SK-N-MC (cell line): ENCODE measurements at regions not wholly inside any gene's neighbourhood (a gene's known extent, or its start where the extent isn't known, plus 50 kb on each side); places are given as distances from the start of the nearest gene placed in this dataset.

Source experiments
- DNase-seq: peaks from one replicate; pipeline ENCODE4 v3.0.0-alpha.2; 2011; ENCODE audit warnings: low read depth, low spot score
- H3K27ac ChIP-seq: fragments of 200-600 bp; sonication (generic); 2 replicates; pipeline ENCODE4 v1.5.1; 2016; ENCODE audit warnings: mixed run types
- H3K36me3 ChIP-seq: fragments of 200-600 bp; sonication (generic); 2 replicates; pipeline ENCODE4 v1.6.1; 2017; ENCODE audit warnings: antibody characterized with exemption, low read length, mixed read lengths; ENCODE audit not compliant: insufficient read depth
- H3K4me3 ChIP-seq: fragments of 200-600 bp; sonication (generic); 2 replicates; pipeline ENCODE4 v1.5.1; 2016
- H3K9ac ChIP-seq: fragments of 200-600 bp; sonication (generic); 2 replicates; pipeline ENCODE4 v1.8.0; 2017; ENCODE audit warnings: mixed run types, mixed read lengths; ENCODE audit not compliant: insufficient read length
- H3K9me3 ChIP-seq: fragments of 200-600 bp; sonication (generic); 2 replicates; pipeline ENCODE4 v1.6.1; 2017; ENCODE audit warnings: low read depth, mild to moderate bottlenecking, antibody characterized with exemption, low read length, moderate library complexity, mixed read lengths
- EZH2 ChIP-seq: fragments of 200-600 bp; sonication (generic); IDR thresholded peaks from one replicate; pipeline ENCODE4 v1.6.1; 2017; ENCODE audit warnings: antibody characterized with exemption
- FOXP2 ChIP-seq: optimal IDR thresholded peaks from 2 replicates; pipeline ENCODE3; 2011; ENCODE audit warnings: mild to moderate bottlenecking, moderate library complexity; ENCODE audit not compliant: insufficient read depth; ENCODE audit errors: extremely low read length, control extremely low read depth
- POLR2AphosphoS5 ChIP-seq: IDR thresholded peaks from 2 replicates; pipeline ENCODE4 v1.6.1; 2012; ENCODE audit warnings: mild to moderate bottlenecking, low read depth, low read length, borderline replicate concordance

DNA sequence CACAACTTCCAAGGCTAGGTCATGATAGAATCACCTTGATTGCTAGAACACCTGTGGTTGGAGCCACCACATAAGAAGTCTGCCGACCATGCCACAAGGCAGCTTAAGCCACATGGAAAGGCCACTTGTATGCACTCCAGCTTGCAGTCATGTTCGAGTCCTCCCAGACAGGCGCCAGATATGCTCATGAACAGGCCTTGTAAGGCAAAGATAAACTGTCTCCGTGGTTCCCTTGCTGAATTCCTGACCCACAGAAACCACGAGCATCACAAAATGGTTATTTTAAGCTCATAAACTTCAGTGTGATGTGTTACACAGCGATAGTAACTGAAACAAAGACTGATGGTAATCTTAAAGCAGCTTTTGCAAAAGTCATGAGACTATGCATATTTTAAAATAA lies 188.4 kb upstream of the DAPK1 start:
- H3K36me3 ChIP-seq = no peaks in the 10 kb centered on the region; the same call in 1 of the 2 replicates
- no peak overlapping the region for H3K4me3 ChIP-seq
- no peak for DNase-seq
- no peaks in the 10 kb centered on the region for H3K9me3 ChIP-seq
- no peak overlapping the region for H3K27ac ChIP-seq
- TF ChIP-seq POLR2AphosphoS5 = no peak
- TF ChIP-seq FOXP2 = no peak
- no peak for TF ChIP-seq EZH2
- no peak overlapping the region for H3K9ac ChIP-seq

DNA sequence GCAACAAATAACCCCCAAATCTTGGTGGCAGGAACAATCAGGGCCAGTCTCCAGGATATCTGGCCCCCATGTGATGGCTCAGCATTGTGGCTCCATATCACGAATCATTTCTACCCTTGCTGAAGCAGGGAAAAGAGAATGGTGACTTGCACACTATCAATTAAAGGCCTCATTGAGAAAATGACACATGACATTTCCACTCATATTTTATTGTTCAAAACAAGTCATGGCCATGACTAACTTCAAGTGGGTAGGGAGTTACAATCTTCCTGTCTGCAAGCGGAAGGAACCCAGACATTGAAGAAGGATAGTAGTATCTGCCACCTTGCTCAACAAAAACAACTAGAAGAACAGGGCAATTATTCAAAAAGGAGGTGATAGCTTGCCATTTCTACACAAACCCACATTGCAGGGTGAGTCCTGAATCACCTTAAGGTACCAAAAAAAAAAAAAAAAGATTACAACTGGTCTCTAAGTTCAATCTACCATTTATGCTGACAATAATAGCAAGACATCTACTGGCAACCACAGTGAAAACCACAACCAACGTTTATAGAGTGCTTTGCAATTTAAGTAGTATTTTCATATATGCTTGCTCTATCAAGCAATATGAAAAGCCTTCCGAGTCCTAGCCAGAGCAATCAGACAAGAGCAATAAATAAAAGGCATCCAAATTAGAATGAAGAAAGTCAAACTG lies 186.7 kb upstream of the DAPK1 start:
- H3K27ac ChIP-seq = 0 out of 2 replicates have a peak overlapping the region, but pooled peaks have one; percentile 19
- no peak overlapping the region for H3K9ac ChIP-seq
- no peak for DNase-seq
- no peaks in the 10 kb centered on the region; the same call in 1 of the 2 replicates for H3K36me3 ChIP-seq
- no peaks in the 10 kb centered on the region for H3K9me3 ChIP-seq
- TF ChIP-seq FOXP2 = no peak
- TF ChIP-seq EZH2 = no peak
- no peak for TF ChIP-seq POLR2AphosphoS5
- no peak overlapping the region for H3K4me3 ChIP-seq

GRCh38 chr9:87319656-87320055 lies 178.0 kb upstream of the DAPK1 start:
- no peak for DNase-seq
- H3K36me3 ChIP-seq = no peaks in the 10 kb centered on the region
- no peak for TF ChIP-seq EZH2
- no peak for TF ChIP-seq FOXP2
- no peak for TF ChIP-seq POLR2AphosphoS5

GRCh38 chr9:87320146-87320884 lies 177.4 kb upstream of the DAPK1 start:
- no peak overlapping the region for H3K27ac ChIP-seq
- DNase-seq = no peak
- no peaks in the 10 kb centered on the region for H3K36me3 ChIP-seq
- H3K9me3 ChIP-seq = no peaks in the 10 kb centered on the region
- no peak overlapping the region for H3K9ac ChIP-seq
- TF ChIP-seq EZH2 = no peak
- TF ChIP-seq POLR2AphosphoS5 = no peak
- TF ChIP-seq FOXP2 = no peak
- no peak overlapping the region for H3K4me3 ChIP-seq

More at GRCh38 chr9:87319656-87320055, 178.0 kb upstream of the DAPK1 start:
- Histone ChIP-seq H3K27ac (no peak overlapping the region), H3K4me3 (no peak overlapping the region), H3K9me3 (no peaks in the 10 kb centered on the region), H3K9ac (no peak overlapping the region)

GRCh38 chr9:87322840-87323635 lies 174.6 kb upstream of the DAPK1 start:
- H3K27ac ChIP-seq = peak overlapping the region; percentile 97
- no peaks in the 10 kb centered on the region for H3K36me3 ChIP-seq
- peak overlapping the region; percentile 42 for H3K4me3 ChIP-seq
- H3K9me3 ChIP-seq = no peaks in the 10 kb centered on the region
- DNase-seq = no peak
- peak overlapping the region; percentile 84 for H3K9ac ChIP-seq
- TF ChIP-seq FOXP2 (no peak), POLR2AphosphoS5 (no peak), EZH2 (no peak)

- H3K9ac ChIP-seq = no peak overlapping the region
- no peak for DNase-seq
- H3K27ac ChIP-seq = peak overlapping the region; percentile 97
- no peaks in the 10 kb centered on the region for H3K36me3 ChIP-seq
- no peak for TF ChIP-seq FOXP2
- no peak for TF ChIP-seq EZH2
- TF ChIP-seq POLR2AphosphoS5 = no peak
- H3K4me3 ChIP-seq = no peak overlapping the region
- no peaks in the 10 kb centered on the region for H3K9me3 ChIP-seq
Measured at GRCh38 chr9:87323928-87324327, 173.7 kb upstream of the DAPK1 start.

GRCh38 chr9:87324613-87325194 lies 173.0 kb upstream of the DAPK1 start:
- DNase-seq = no peak
- no peaks in the 10 kb centered on the region for H3K9me3 ChIP-seq
- H3K9ac ChIP-seq = peak overlapping the region; percentile 41
- no peaks in the 10 kb centered on the region for H3K36me3 ChIP-seq
- H3K27ac ChIP-seq = peak overlapping the region; percentile 99
- no peak overlapping the region for H3K4me3 ChIP-seq
- no peak for TF ChIP-seq EZH2
- no peak for TF ChIP-seq FOXP2
- no peak for TF ChIP-seq POLR2AphosphoS5

DNA sequence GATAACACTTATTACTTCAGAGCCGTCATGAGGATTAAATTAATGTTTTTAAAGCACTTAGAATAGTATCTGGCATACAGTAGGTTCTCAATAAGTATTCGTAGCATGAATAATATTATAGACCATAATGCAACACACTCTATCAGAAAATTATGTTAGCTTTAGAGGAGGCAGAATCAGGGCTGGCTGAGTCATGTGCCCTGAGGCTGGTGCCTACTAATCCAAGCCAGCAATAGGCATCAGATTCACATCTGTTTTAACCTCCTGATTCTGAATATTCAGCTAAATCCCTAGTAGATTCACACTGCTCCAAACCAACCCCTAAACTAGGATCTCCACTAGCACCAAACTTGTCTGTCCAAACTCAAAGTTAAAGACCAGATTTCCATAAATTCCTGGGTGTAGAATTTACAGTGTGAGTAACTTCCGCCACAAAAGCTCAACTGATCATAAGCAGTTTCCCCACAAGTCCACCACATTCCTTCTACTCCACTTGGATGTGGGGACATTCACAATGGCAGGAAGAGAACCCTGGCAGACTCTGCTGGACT lies 170.0 kb upstream of the DAPK1 start:
- Histone ChIP-seq H3K9me3 (peaks cover 13% of the 10 kb centered on the region; the same call in 1 of the 2 replicates), H3K27ac (peak overlapping the region; percentile 99), H3K36me3 (peaks cover 6% of the 10 kb centered on the region; the same call in 1 of the 2 replicates), H3K9ac (peak overlapping the region; percentile 57), H3K4me3 (peak overlapping the region; percentile 23; the same call in 1 of the 2 replicates)
- DNase-seq = peak; percentile 91
- TF ChIP-seq EZH2 (no peak), POLR2AphosphoS5 (no peak)
